ENCODE measurements at regions not wholly inside any gene's neighbourhood (a gene's known extent, or its start where the extent isn't known, plus 50 kb on each side); places are given as distances from the start of the nearest gene placed in this dataset.
"Not testable (repeated sequence)": the region's sequence is repeated elsewhere in the genome, so short reads cannot be mapped to it uniquely, and the experiment has no call there.

GRCh38 chr20:57104651-57105204 lies 161.7 kb downstream of the BMP7 start:
- DNase-seq (ENCODE audit: low read depth), result no peak

GRCh38 chr20:57106030-57106682 lies 160.3 kb downstream of the BMP7 start:
- DNase-seq (ENCODE audit: low read depth), result no peak

DNA sequence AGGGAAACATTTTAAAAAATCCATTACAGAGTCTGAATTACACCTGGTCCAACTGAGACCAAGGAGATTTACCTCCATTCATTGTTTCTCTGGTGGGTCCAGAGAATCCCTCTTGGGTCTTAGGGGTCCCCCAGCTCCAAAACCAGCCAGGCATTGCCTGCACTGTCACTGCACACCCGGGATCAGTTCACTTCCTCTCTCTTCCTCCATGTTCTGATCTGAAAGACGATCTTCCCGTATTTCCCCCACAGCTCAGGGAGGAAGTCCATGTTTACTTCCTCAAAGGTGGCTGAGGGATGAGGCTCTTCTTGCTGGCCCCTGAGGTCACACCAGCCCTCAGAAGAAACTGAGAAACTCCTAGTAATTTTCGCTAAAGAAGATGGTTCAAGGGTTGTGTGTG lies 159.7 kb downstream of the BMP7 start:
- DNase-seq (ENCODE audit: low read depth), result no peak

- DNase-seq (ENCODE audit: low read depth), result no peak
Measured at GRCh38 chr20:57107208-57107607, 159.2 kb downstream of the BMP7 start.

GRCh38 chr20:57108218-57108617 lies 158.2 kb downstream of the BMP7 start:
- DNase-seq (ENCODE audit: low read depth), result no peak

DNA sequence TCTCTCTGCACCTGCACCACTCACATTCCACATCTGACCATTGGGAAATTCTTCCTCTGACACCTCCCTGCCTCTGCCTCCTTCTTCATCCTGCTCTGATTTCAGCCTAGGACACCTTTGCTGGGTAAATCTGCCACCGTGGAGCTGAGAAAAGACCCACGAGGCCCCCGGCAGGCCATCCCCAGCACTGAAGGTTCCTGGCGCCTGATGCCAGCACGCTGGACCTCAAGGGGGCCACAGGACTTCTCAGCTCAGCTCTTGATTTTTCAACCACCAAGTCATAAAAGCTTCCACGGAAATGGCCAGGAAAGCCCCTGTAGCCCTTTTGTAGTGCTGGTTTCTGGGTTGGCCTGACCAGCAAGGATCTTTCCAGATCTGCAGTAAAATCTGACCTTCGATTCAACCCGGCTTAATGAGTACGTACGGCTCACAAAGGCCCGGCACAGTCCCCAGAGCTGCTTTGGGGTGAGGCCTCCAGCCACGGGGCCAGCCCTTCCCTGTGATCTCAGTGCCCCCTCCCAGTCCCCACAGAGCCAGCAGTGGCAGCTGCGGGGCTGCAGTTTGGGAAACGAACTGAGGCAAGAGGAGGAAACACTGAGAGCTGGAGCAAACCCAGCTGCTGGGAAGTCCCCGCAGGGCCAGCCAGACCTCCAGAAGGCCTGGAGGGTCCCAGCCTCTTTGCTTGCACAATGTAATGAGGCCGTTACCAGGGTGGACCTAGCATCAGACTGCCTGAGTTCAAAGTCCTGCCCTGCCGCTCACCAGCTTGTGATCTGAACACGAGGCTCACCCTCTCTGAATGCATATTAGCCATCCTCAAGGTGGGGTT lies 157.5 kb downstream of the BMP7 start:
- no peak for DNase-seq (ENCODE audit: low read depth)

- DNase-seq (ENCODE audit: low read depth), result no peak
Measured at GRCh38 chr20:57109571-57109953, 156.9 kb downstream of the BMP7 start.

GRCh38 chr20:57110121-57111027 lies 156.1 kb downstream of the BMP7 start:
- not testable (repeated sequence) for DNase-seq (ENCODE audit: low read depth)

DNA sequence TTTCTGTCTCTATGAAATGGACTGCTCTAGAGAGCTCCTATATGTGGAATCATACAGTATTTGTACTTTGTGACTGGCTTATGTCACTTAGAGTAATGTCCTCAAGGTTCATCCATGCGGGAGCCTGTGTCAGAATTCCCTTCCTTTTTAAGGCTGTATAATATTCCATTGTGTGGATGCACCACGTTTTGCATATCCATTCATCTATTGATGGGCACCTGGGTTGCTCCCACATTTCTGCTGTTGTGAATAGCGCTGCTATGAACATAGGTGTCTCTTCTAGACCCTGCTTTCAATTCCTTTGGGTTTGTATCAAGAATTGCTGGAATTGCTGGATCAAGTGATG lies 155.4 kb downstream of the BMP7 start:
- no peak for DNase-seq (ENCODE audit: low read depth)

- no peak for DNase-seq (ENCODE audit: low read depth)
Measured at GRCh38 chr20:57112448-57112847, 154.0 kb downstream of the BMP7 start.

DNA sequence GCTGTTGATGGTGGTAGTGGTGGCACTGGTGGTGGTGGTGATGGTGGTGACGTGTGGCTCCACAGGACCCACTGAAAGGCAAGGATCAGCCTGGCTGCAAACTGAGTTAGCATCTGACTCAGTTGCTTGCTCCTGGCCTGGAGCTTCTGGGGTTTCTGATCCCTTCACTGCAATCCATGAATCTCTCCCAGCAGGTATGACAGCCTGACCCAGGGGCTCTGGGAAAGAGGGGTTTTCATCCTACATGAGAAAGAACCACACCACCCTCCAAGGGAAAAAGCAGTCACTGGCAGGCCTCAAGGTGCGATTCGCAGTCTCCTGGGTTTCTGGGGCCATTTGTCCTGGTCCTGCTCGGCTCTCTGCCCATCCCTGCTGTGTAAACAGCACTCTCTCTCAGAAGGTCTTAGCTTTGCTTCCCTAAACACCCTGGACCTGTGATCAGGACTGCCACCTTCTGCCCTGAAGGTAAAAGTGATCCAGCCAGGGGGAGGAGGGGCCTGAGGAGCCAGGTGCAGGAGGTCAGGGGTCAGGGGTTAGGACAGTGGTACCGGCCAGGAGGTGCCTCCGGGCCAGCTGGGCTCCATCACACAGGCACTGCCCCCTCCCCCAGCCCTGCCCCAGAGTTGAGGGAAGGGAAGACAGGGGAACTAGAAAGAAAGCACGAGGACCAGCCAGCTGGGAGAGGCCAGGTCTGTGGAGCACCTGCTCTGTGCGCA lies 152.0 kb downstream of the BMP7 start:
- no peak for DNase-seq (ENCODE audit: low read depth)

GRCh38 chr20:57117296-57117695 lies 149.1 kb downstream of the BMP7 start:
- DNase-seq (ENCODE audit: low read depth), result no peak

DNA sequence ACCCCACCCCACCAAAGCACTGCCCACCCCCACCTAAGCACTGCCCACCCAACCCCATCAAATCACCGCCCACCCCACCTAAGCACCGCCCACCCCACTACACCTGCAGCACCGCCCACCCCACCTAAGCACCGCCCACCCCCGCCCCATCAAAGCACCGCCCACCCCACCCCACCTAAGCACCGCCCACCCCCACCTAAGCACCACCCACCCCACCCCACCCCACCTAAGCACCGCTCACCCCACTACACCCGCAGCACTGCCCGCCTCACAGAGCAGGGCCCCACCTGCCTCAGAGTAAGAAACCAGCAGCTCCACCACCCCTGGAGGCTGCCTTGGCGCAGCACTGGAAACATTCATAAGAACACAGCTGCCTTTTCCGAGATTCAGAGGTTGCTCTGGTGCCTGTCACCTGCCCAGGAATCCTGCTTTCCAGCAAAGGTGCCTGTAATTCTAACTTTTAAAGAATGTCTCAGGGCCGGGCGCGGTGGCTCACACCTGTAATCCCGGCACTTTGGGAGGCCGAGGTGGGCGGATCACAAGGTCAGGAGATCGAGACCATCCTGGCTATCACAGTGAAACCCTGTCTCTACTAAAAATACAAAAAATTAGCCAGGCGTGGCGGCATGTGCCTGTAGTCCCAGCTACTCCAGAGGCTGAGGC lies 148.2 kb downstream of the BMP7 start:
- DNase-seq (ENCODE audit: low read depth), result no peak

All from stromal cell of bone marrow (primary cell).